Natural killer cell (primary cell): ENCODE measurements at regions not wholly inside any gene's neighbourhood (a gene's known extent, or its start where the extent isn't known, plus 50 kb on each side); places are given as distances from the start of the nearest gene placed in this dataset.
A peak's percentile ranks its signal among the peaks of the same experiment; 100 is the strongest.

Experiments
- ATAC-seq, 3 donors: fragments of 150-1000 bp in 2 of 3; fragments of 200-7000 bp in 1 of 3; cut with Tn5 transposase; 1 replicate in 1 of 3; 2 replicates in 2 of 3; pipeline ENCODE4 v1.10.0; 2021; ENCODE audit warnings: mild to moderate bottlenecking in 2 of 3, moderate library complexity in 2 of 3
- DNase-seq, 2 donors: peaks; one replicate each; pipeline versions ENCODE4 v3.0.0 to v3.0.0-alpha.2; 2013 to 2021; ENCODE audit warnings: mixed read lengths in 1 of 2
- H3K27ac ChIP-seq: one replicate; pipeline ENCODE4 v1.5.1; 2013; ENCODE audit warnings: mild to moderate bottlenecking, low read length
- H3K27me3 ChIP-seq: one replicate; pipeline ENCODE4 v1.6.1; 2013; ENCODE audit warnings: low read length; ENCODE audit not compliant: control insufficient read depth, insufficient read depth
- H3K36me3 ChIP-seq: one replicate; pipeline ENCODE4 v1.6.1; 2013; ENCODE audit warnings: low read length; ENCODE audit not compliant: control insufficient read depth, insufficient read depth
- H3K4me1 ChIP-seq: one replicate; pipeline ENCODE4 v1.6.1; 2013; ENCODE audit warnings: low read length; ENCODE audit not compliant: control insufficient read depth, insufficient read depth
- H3K4me3 ChIP-seq: one replicate; pipeline ENCODE4 v1.5.1; 2013; ENCODE audit warnings: low read length
- H3K9me3 ChIP-seq: one replicate; pipeline ENCODE4 v1.6.1; 2013; ENCODE audit warnings: low read length; ENCODE audit not compliant: control insufficient read depth, insufficient read depth
- H3K27ac Mint-ChIP-seq, 2 donors: one replicate each; pipeline ENCODE4 v1.8.0; 2022; ENCODE audit warnings: mild to moderate bottlenecking in 2 of 2, mixed read lengths in 2 of 2, moderate library complexity in 1 of 2
- H3K27me3 Mint-ChIP-seq, 2 donors: one replicate each; pipeline ENCODE4 v1.8.0; 2022; ENCODE audit warnings: low read depth in 2 of 2, mixed read lengths in 2 of 2
- H3K36me3 Mint-ChIP-seq: one replicate; pipeline ENCODE4 v1.8.0; 2022; ENCODE audit warnings: mixed read lengths
- H3K4me1 Mint-ChIP-seq, 2 donors: one replicate each; pipeline ENCODE4 v1.8.0; 2022; ENCODE audit warnings: mixed read lengths in 2 of 2
- H3K4me3 Mint-ChIP-seq: one replicate; pipeline ENCODE4 v1.8.0; 2022; ENCODE audit warnings: mild to moderate bottlenecking, moderate library complexity, mixed read lengths
- H3K9me3 Mint-ChIP-seq, 2 donors: one replicate each; pipeline ENCODE4 v1.8.0; 2022; ENCODE audit warnings: mixed read lengths in 2 of 2
- WGBS: methylation state at CpG from one replicate; pipeline ENCODE4 v1.1.7; 2013; ENCODE audit warnings: missing lambda C conversion rate; ENCODE audit not compliant: insufficient coverage; 5-methylcytosine and 5-hydroxymethylcytosine counted together
- intact Hi-C: fragments of 100-400 bp; cut with micrococcal nuclease; formaldehyde crosslinking; loops from one replicate; pipeline ENCODE4 v1.14.2; 2022
- TF ChIP-seq, protein P1 (sequence below): fragments of 200-600 bp; IDR thresholded peaks from one replicate; pipeline ENCODE4 v1.8.0; 2022; ENCODE audit warnings: antibody characterized with exemption

DNA sequence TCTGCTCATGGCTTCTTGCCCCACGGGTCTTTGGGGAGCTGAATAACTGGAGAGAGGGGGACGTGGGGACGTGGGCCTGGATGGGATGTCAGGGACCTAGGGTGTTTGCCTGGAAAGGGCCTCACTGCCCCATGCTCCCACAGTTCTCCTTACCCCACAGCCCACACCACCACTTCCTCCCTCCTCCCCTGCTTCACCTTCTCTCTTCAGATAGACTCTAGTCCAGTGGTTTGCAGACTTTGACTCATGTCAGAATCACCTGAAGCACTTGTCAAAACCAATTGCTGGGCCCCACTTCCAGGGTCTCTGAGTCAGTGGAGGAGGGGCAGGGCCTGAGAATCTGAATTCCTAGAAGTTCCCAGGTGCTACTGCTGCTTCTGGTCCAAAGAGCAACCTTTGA is 327.4 kb downstream of the RPS24 start:
- WGBS = 100% methylated on average over 2 of the region's 3 CpGs
- H3K27me3 ChIP-seq = no peaks in the 10 kb centered on the region
- peaks cover 15 to 31% of the 10 kb centered on the region in 2 donors for H3K4me1 Mint-ChIP-seq
- no peak for DNase-seq
- H3K27ac ChIP-seq = no peak overlapping the region
- peaks cover 20% of the 10 kb centered on the region for H3K4me1 ChIP-seq
- H3K27me3 Mint-ChIP-seq = no peaks in the 10 kb centered on the region
- no peaks in the 10 kb centered on the region for H3K36me3 Mint-ChIP-seq
- no peaks in the 10 kb centered on the region for H3K9me3 ChIP-seq
- H3K36me3 ChIP-seq = no peaks in the 10 kb centered on the region
- TF ChIP-seq, protein P1, sequence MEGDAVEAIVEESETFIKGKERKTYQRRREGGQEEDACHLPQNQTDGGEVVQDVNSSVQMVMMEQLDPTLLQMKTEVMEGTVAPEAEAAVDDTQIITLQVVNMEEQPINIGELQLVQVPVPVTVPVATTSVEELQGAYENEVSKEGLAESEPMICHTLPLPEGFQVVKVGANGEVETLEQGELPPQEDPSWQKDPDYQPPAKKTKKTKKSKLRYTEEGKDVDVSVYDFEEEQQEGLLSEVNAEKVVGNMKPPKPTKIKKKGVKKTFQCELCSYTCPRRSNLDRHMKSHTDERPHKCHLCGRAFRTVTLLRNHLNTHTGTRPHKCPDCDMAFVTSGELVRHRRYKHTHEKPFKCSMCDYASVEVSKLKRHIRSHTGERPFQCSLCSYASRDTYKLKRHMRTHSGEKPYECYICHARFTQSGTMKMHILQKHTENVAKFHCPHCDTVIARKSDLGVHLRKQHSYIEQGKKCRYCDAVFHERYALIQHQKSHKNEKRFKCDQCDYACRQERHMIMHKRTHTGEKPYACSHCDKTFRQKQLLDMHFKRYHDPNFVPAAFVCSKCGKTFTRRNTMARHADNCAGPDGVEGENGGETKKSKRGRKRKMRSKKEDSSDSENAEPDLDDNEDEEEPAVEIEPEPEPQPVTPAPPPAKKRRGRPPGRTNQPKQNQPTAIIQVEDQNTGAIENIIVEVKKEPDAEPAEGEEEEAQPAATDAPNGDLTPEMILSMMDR = no peak
- no peak overlapping the region for H3K4me3 Mint-ChIP-seq
- no peak overlapping the region for H3K27ac Mint-ChIP-seq
- ATAC-seq = no peak
- intact Hi-C loops = no loop called here
- no peak overlapping the region for H3K4me3 ChIP-seq
- H3K9me3 Mint-ChIP-seq = no peaks in the 10 kb centered on the region

GRCh38 chr10:78362406-78363022 is 328.9 kb downstream of the RPS24 start:
- TF ChIP-seq, protein P1 = no peak
- Histone ChIP-seq H3K27ac (no peak overlapping the region), H3K4me1 (peaks cover 20% of the 10 kb centered on the region), H3K9me3 (no peaks in the 10 kb centered on the region), H3K4me3 (no peak overlapping the region), H3K36me3 (no peaks in the 10 kb centered on the region), H3K27me3 (no peaks in the 10 kb centered on the region)
- H3K4me3 Mint-ChIP-seq = peak overlapping the region; percentile 32
- peak overlapping the region in 1 of 2 donors; percentile 78 for H3K27ac Mint-ChIP-seq
- ATAC-seq = peak in 2 of 3 donors; percentile 34 to 49
- no peaks in the 10 kb centered on the region for H3K9me3 Mint-ChIP-seq
- WGBS = 49% methylated on average over 10 of the region's 10 CpGs
- peaks cover 15 to 31% of the 10 kb centered on the region in 2 donors for H3K4me1 Mint-ChIP-seq
- H3K36me3 Mint-ChIP-seq = no peaks in the 10 kb centered on the region
- peak in 1 of 2 donors; percentile 17 for DNase-seq
- intact Hi-C loops = no loop called here
- no peaks in the 10 kb centered on the region for H3K27me3 Mint-ChIP-seq

DNA sequence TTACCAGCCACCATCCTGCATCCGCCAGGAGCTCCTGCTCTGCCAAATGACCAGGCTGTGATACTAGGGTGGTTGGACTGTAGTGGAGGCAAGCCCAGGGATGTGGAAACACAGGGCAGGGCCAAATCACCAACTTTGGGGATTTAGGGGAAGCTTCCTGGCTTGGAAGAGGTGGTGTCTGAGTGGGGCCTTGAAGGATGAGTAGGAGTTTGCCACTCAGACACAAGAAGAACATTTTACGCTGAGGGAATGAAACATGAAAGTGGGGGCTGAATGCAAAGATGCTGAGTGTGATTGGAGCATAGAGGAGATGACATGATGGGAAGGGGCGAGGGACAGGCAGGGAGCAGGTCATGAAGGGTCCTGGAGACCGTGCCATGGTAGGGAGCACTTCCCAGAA is 329.5 kb downstream of the RPS24 start:
- Histone ChIP-seq H3K36me3 (no peaks in the 10 kb centered on the region), H3K27ac (no peak overlapping the region), H3K4me1 (peaks cover 20% of the 10 kb centered on the region), H3K4me3 (no peak overlapping the region), H3K27me3 (no peaks in the 10 kb centered on the region), H3K9me3 (no peaks in the 10 kb centered on the region)
- Mint-ChIP-seq H3K4me3 (no peak overlapping the region), H3K27me3 (no peaks in the 10 kb centered on the region), H3K9me3 (no peaks in the 10 kb centered on the region), H3K36me3 (no peaks in the 10 kb centered on the region), H3K4me1 (peaks cover 15 to 31% of the 10 kb centered on the region in 2 donors), H3K27ac (peak overlapping the region in 1 of 2 donors; percentile 78)
- no peak for DNase-seq
- TF ChIP-seq, protein P1 = no peak
- 95% methylated on average over 4 of the region's 4 CpGs for WGBS
- intact Hi-C loops = no loop called here
- ATAC-seq = no peak

GRCh38 chr10:78365694-78366093 is 332.0 kb downstream of the RPS24 start:
- no peaks in the 10 kb centered on the region for H3K27me3 Mint-ChIP-seq
- intact Hi-C loops = no loop called here

More at GRCh38 chr10:78365694-78366093, 332.0 kb downstream of the RPS24 start:
- no peak for DNase-seq
- no peak overlapping the region for H3K4me3 ChIP-seq
- ATAC-seq = no peak
- TF ChIP-seq, protein P1 = no peak
- Mint-ChIP-seq H3K4me3 (no peak overlapping the region), H3K4me1 (peaks cover 15 to 27% of the 10 kb centered on the region in 2 donors), H3K36me3 (no peaks in the 10 kb centered on the region), H3K9me3 (no peaks in the 10 kb centered on the region), H3K27ac (no peak overlapping the region)
- H3K9me3 ChIP-seq = no peaks in the 10 kb centered on the region
- WGBS = 82% methylated on average over 3 of the region's 4 CpGs
- no peaks in the 10 kb centered on the region for H3K36me3 ChIP-seq
- H3K4me1 ChIP-seq = peaks cover 20% of the 10 kb centered on the region
- no peaks in the 10 kb centered on the region for H3K27me3 ChIP-seq
- no peak overlapping the region for H3K27ac ChIP-seq
